ENCODE measurements at regions not wholly inside any gene's neighbourhood (a gene's known extent, or its start where the extent isn't known, plus 50 kb on each side); places are given as distances from the start of the nearest gene placed in this dataset.

DNA sequence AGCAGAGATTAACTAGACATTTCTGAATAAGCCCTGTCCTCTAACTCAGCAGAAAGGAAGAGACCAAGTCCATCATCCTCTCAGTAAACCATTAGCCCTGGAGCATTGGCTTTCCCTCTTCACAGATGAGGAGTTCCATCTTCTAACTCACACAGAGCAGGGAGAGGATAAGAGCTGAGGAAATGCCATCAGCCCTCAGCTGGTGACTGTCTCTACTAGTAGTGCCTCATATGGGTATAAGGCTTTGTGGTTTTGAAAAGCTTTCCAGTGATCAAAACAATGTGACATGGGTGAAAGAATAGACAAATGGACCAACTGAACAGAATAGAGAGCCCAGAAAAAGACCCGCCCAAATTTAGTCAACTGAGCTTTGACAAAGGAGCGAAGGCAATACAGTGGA lies 197.2 kb upstream of the NUDT4 start:
- no peak overlapping the region for H3K4me3 ChIP-seq
- no peaks in the 10 kb centered on the region for H3K27me3 ChIP-seq (replicated peaks; ENCODE audit: insufficient read depth)
- ATAC-seq (ENCODE audit: insufficient number of reproducible peaks, low FRiP score, low read depth) (no peak), DNase-seq (ENCODE audit: low spot score) (no peak)
- H3K27ac ChIP-seq = no peak overlapping the region
- TF ChIP-seq, protein P1, sequence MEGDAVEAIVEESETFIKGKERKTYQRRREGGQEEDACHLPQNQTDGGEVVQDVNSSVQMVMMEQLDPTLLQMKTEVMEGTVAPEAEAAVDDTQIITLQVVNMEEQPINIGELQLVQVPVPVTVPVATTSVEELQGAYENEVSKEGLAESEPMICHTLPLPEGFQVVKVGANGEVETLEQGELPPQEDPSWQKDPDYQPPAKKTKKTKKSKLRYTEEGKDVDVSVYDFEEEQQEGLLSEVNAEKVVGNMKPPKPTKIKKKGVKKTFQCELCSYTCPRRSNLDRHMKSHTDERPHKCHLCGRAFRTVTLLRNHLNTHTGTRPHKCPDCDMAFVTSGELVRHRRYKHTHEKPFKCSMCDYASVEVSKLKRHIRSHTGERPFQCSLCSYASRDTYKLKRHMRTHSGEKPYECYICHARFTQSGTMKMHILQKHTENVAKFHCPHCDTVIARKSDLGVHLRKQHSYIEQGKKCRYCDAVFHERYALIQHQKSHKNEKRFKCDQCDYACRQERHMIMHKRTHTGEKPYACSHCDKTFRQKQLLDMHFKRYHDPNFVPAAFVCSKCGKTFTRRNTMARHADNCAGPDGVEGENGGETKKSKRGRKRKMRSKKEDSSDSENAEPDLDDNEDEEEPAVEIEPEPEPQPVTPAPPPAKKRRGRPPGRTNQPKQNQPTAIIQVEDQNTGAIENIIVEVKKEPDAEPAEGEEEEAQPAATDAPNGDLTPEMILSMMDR (IDR thresholded peaks at IDR 0.05) = no peak
- no peaks in the 10 kb centered on the region for H3K9me3 ChIP-seq
- no peaks in the 10 kb centered on the region for H3K36me3 ChIP-seq
- peaks cover 25 to 59% of the 10 kb centered on the region in 2 donors for H3K4me1 ChIP-seq (ENCODE audit: control insufficient read depth in 1 of 2, low read depth in 2 of 2)

DNA sequence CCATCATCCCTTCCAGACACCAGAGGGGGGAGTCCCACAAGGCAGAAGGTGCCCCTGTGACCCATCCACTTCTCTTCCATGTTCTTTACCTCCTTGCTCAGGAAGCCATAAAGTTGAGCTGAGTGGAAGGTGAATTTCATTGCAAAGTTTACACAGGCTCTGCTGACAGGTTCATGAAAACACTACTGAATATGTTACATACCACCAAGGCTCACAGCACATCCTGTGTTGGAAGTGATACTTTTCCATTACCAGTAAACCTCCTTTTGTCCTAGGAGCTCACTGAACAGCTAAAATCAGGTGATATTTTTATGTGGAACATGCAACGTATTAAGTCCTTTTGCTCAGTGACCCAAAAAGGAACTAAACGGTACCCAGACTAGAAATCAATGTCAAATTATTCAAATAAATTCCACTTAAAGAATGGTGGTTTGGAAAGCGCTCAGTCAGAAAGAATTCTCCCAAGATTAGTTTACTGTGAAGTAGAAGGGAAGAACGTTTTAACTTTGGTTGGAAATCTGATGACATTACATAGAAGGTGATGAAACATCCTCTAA lies 196.2 kb upstream of the NUDT4 start:
- no peak overlapping the region for H3K27ac ChIP-seq
- no peaks in the 10 kb centered on the region for H3K9me3 ChIP-seq
- H3K4me1 ChIP-seq (ENCODE audit: control insufficient read depth in 1 of 2, low read depth in 2 of 2) = peaks cover 16 to 58% of the 10 kb centered on the region in 2 donors

DNA sequence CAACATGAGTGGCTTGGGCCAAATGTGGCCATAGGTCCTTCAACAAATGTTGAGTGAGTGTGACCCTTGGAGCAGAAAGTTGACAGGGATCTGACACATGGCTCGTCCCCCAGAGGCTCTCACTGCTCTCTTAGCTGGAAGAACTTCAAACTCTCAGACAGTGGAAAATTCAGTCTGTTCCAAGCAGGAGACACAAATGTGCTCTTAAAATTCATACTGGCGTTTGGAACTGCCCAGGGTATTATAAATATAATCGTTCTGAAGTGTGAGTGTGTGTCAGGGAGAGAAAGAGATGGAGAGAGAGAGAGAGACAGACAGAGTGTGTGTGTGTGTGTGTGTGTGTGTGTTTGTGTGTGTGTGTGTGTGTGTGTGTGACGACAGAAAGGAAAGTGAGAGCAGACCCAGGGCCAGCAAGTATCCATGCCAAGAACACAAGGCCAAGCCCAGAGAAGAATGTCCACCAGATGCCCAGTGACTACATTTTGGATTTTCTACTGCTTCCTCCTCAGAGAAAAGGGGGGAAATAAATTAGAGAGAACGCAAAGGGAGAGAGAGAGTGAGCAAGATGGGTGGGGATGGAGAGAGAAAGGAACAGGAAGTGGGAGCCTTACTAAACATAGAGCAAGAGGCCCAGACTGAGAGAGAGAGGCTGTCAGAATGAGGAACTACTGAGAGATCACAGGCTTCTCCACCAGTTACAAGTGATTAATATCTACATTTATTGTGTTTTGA lies 193.6 kb upstream of the NUDT4 start:
- ATAC-seq (ENCODE audit: insufficient number of reproducible peaks, low FRiP score, low read depth) = peak; percentile 52
- peaks cover 16 to 37% of the 10 kb centered on the region in 2 donors for H3K4me1 ChIP-seq (ENCODE audit: control insufficient read depth in 1 of 2, low read depth in 2 of 2)
- H3K27me3 ChIP-seq (replicated peaks; ENCODE audit: insufficient read depth) = no peaks in the 10 kb centered on the region
- H3K36me3 ChIP-seq = no peaks in the 10 kb centered on the region
- peak overlapping the region; percentile 82 to 88 for H3K27ac ChIP-seq
- peak overlapping the region; percentile 20 for H3K4me3 ChIP-seq
- TF ChIP-seq, protein P1 (IDR thresholded peaks at IDR 0.05) = no peak
- DNase-seq (ENCODE audit: low spot score) = peak; percentile 32
- H3K9me3 ChIP-seq = no peaks in the 10 kb centered on the region

More for the DNA sequence above, 196.2 kb upstream of the NUDT4 start:
- DNase-seq (ENCODE audit: low spot score) (no peak), ATAC-seq (ENCODE audit: insufficient number of reproducible peaks, low FRiP score, low read depth) (no peak)
- Histone ChIP-seq H3K27me3 (replicated peaks; ENCODE audit: insufficient read depth) (no peaks in the 10 kb centered on the region), H3K4me3 (no peak overlapping the region), H3K36me3 (no peaks in the 10 kb centered on the region)
- TF ChIP-seq, protein P1 (IDR thresholded peaks at IDR 0.05) = no peak

DNA sequence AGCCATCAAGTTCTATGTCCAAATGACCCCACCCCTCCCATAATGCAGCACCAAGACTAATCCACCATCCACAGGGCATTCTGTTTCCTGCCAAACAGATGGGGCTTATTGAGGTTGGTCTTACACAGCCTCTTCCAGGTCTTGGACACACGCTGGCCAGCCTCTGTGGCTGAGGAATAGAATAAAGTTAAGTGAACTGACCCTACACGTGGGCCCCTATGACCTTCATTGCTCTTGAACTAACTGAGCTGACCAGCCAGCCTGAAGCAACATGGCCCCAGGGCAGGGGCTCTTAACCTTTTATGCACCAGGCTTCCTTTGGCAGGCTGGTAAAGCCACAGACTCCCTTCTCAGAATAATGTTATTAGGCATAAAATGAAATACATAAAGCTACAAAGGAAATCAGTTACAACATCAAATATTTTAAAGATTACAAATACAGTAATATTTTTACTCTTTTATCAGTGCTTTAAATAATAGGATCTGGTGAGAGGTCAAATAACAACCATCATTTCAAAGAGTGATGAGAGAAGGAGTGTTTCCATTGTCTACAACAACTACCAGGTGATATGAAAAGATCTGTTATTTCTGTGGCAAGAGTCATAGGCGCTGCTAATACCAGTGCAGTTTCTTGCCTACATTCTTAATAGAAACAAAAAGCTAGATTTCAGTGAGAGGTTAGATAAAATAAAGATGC lies 192.9 kb upstream of the NUDT4 start:
- TF ChIP-seq, protein P1 (IDR thresholded peaks at IDR 0.05) = no peak
- Histone ChIP-seq H3K4me1 (ENCODE audit: control insufficient read depth in 1 of 2, low read depth in 2 of 2) (peaks cover 16 to 37% of the 10 kb centered on the region in 2 donors), H3K27me3 (replicated peaks; ENCODE audit: insufficient read depth) (no peaks in the 10 kb centered on the region), H3K27ac (peak overlapping the region; percentile 82 to 88), H3K36me3 (no peaks in the 10 kb centered on the region), H3K4me3 (no peak overlapping the region), H3K9me3 (no peaks in the 10 kb centered on the region)
- ATAC-seq (ENCODE audit: insufficient number of reproducible peaks, low FRiP score, low read depth) (no peak), DNase-seq (ENCODE audit: low spot score) (no peak)

DNA sequence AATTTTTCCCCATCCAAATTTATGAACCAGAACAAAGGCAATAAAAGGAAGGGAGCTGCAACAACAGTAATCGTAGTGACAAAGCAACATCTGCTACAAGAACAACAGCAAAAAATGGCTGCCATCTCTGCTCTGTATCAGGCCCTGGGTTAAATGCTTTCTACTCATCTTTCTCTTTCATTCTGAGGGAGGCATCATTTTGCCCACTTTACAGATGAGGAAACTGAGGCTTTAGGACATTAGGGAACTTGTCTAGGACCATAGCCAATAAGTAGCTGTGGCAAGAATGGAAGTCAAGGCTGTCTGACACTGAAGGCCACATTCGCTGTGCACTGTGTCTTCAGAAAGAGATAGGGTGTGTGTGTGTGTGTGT lies 192.4 kb upstream of the NUDT4 start:
- peak overlapping the region in 1 of 2 donors; percentile 88 for H3K27ac ChIP-seq
- H3K27me3 ChIP-seq (replicated peaks; ENCODE audit: insufficient read depth) = no peaks in the 10 kb centered on the region
- ATAC-seq (ENCODE audit: insufficient number of reproducible peaks, low FRiP score, low read depth) (no peak), DNase-seq (ENCODE audit: low spot score) (no peak)
- TF ChIP-seq, protein P1 (IDR thresholded peaks at IDR 0.05) = no peak
- no peaks in the 10 kb centered on the region for H3K9me3 ChIP-seq
- no peak overlapping the region for H3K4me3 ChIP-seq
- no peaks in the 10 kb centered on the region for H3K36me3 ChIP-seq
- peaks cover 16 to 38% of the 10 kb centered on the region in 2 donors for H3K4me1 ChIP-seq (ENCODE audit: control insufficient read depth in 1 of 2, low read depth in 2 of 2)
